ENCODE measurements at regions not wholly inside any gene's neighbourhood (a gene's known extent, or its start where the extent isn't known, plus 50 kb on each side); places are given as distances from the start of the nearest gene placed in this dataset.

DNA sequence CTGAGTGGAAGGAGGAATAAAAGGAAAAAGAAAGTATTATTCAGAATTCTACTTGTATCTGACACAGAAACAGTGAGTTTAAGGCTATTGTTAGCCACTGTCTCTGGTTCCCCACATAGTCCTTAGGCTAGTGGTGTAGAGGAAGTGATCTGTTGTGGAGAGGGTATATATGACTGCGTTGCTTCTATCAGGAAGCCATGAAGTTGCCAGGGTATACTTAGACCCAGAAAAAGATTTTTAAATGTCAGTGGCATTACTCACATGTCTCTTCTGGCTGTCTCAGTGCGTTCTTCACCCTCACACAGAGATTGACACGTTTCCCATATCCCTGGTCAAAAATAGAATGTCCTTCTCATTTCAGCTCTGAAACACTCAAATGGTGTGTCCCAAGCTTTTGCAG lies 72.7 kb downstream of the SEM1 start:
- POLR2A ChIA-PET: no interaction called here
- intact Hi-C loops (cut with micrococcal nuclease; ENCODE audit: unreplicated experiment): no loop called here
- Histone ChIP-seq H3K4me3 (ENCODE audit: low read depth in 2 of 2, low read length in 2 of 2) (no peak overlapping the region), H3K4me1 (ENCODE audit: control insufficient read depth, insufficient read depth, low read length) (no peaks in the 10 kb centered on the region), H3K36me3 (ENCODE audit: control insufficient read depth, insufficient read depth, low read length) (no peaks in the 10 kb centered on the region), H3K9me3 (ENCODE audit: control insufficient read depth, insufficient read depth, low read depth, low read length) (no peaks in the 10 kb centered on the region), H3K27ac (ENCODE audit: low read length) (no peak overlapping the region), H3K27me3 (ENCODE audit: control insufficient read depth, insufficient read depth, low read length) (no peaks in the 10 kb centered on the region)
- TF ChIP-seq SIN3A (IDR thresholded peaks at IDR 0.05; ENCODE audit: borderline replicate concordance, insufficient read depth, low read depth, low read length) (no peak), TCF7L2 (IDR thresholded peaks at IDR 0.05; ENCODE audit: low read depth, low read length) (no peak)
- TF ChIP-seq, protein P1, sequence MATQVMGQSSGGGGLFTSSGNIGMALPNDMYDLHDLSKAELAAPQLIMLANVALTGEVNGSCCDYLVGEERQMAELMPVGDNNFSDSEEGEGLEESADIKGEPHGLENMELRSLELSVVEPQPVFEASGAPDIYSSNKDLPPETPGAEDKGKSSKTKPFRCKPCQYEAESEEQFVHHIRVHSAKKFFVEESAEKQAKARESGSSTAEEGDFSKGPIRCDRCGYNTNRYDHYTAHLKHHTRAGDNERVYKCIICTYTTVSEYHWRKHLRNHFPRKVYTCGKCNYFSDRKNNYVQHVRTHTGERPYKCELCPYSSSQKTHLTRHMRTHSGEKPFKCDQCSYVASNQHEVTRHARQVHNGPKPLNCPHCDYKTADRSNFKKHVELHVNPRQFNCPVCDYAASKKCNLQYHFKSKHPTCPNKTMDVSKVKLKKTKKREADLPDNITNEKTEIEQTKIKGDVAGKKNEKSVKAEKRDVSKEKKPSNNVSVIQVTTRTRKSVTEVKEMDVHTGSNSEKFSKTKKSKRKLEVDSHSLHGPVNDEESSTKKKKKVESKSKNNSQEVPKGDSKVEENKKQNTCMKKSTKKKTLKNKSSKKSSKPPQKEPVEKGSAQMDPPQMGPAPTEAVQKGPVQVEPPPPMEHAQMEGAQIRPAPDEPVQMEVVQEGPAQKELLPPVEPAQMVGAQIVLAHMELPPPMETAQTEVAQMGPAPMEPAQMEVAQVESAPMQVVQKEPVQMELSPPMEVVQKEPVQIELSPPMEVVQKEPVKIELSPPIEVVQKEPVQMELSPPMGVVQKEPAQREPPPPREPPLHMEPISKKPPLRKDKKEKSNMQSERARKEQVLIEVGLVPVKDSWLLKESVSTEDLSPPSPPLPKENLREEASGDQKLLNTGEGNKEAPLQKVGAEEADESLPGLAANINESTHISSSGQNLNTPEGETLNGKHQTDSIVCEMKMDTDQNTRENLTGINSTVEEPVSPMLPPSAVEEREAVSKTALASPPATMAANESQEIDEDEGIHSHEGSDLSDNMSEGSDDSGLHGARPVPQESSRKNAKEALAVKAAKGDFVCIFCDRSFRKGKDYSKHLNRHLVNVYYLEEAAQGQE (IDR thresholded peaks at IDR 0.05; ENCODE audit: insufficient read depth in 1 of 2, low read depth in 2 of 2, low read length in 1 of 2): no peak
- BruUV-seq (replicated peaks): no TSS peak
- in situ Hi-C loops (cut with HindIII; ENCODE audit: low pct_unique_long_range_greater_than_20kb, low sequenced_read_pairs): no loop called here
- DNase-seq (ENCODE audit: low read depth, low spot score): no peak
- CTCF ChIA-PET: no interaction called here
- no peak for ATAC-seq

DNA sequence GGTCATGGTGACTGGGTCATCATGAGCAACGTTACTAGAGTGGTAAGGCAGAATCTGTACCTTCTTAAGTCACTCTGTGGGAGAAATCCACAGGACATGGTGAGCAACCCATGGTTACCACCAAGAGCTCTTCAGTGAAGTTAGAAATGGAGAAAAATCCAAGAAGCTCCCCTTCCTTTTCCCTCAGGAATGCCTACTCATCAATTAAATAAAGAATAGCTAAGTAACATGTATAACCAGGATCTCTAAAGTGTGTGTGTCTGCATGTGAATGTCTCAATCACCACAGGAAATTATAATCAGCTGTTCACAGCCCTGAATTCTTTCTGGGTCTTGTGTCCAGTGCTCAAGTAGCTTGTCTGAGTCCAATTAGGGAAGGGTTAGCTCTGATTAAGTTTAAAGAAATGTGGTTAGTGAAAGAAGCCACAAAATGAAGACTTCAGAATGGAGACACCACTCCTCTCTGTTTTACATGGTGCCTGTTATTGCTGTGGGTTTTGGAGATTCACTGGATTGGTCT lies 73.2 kb downstream of the SEM1 start:
- H3K9me3 ChIP-seq (ENCODE audit: control insufficient read depth, insufficient read depth, low read depth, low read length): no peaks in the 10 kb centered on the region
- POLR2A ChIA-PET: no interaction called here
- H3K27ac ChIP-seq (ENCODE audit: low read length): no peak overlapping the region
- no TSS peak for BruUV-seq (replicated peaks)
- no peaks in the 10 kb centered on the region for H3K4me1 ChIP-seq (ENCODE audit: control insufficient read depth, insufficient read depth, low read length)
- no peak for ATAC-seq
- no peak for DNase-seq (ENCODE audit: low read depth, low spot score)
- no peaks in the 10 kb centered on the region for H3K27me3 ChIP-seq (ENCODE audit: control insufficient read depth, insufficient read depth, low read length)
- CTCF ChIA-PET: no interaction called here
- TF ChIP-seq POLR2AphosphoS5 (IDR thresholded peaks at IDR 0.05; ENCODE audit: low read depth, low read length): no peak
- TF ChIP-seq, protein P2, sequence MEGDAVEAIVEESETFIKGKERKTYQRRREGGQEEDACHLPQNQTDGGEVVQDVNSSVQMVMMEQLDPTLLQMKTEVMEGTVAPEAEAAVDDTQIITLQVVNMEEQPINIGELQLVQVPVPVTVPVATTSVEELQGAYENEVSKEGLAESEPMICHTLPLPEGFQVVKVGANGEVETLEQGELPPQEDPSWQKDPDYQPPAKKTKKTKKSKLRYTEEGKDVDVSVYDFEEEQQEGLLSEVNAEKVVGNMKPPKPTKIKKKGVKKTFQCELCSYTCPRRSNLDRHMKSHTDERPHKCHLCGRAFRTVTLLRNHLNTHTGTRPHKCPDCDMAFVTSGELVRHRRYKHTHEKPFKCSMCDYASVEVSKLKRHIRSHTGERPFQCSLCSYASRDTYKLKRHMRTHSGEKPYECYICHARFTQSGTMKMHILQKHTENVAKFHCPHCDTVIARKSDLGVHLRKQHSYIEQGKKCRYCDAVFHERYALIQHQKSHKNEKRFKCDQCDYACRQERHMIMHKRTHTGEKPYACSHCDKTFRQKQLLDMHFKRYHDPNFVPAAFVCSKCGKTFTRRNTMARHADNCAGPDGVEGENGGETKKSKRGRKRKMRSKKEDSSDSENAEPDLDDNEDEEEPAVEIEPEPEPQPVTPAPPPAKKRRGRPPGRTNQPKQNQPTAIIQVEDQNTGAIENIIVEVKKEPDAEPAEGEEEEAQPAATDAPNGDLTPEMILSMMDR (IDR thresholded peaks at IDR 0.05): no peak
- no peak for TF ChIP-seq TCF7L2 (IDR thresholded peaks at IDR 0.05; ENCODE audit: low read depth, low read length)
- no peak for TF ChIP-seq SIN3A (IDR thresholded peaks at IDR 0.05; ENCODE audit: borderline replicate concordance, insufficient read depth, low read depth, low read length)
- TF ChIP-seq, protein P1 (IDR thresholded peaks at IDR 0.05; ENCODE audit: insufficient read depth in 1 of 2, low read depth in 2 of 2, low read length in 1 of 2): no peak
- intact Hi-C loops (cut with micrococcal nuclease; ENCODE audit: unreplicated experiment): no loop called here
- no peaks in the 10 kb centered on the region for H3K36me3 ChIP-seq (ENCODE audit: control insufficient read depth, insufficient read depth, low read length)
- in situ Hi-C loops (cut with HindIII; ENCODE audit: low pct_unique_long_range_greater_than_20kb, low sequenced_read_pairs): no loop called here
- H3K4me3 ChIP-seq (ENCODE audit: low read depth in 2 of 2, low read length in 2 of 2): no peak overlapping the region
